GM19238 (cell line): ENCODE measurements at regions not wholly inside any gene's neighbourhood (a gene's known extent, or its start where the extent isn't known, plus 50 kb on each side); places are given as distances from the start of the nearest gene placed in this dataset.

Experiments
- DNase-seq: peaks from one replicate; pipeline ENCODE4 v3.0.0; 2011; ENCODE audit warnings: low spot score; ENCODE audit not compliant: insufficient read length

DNA sequence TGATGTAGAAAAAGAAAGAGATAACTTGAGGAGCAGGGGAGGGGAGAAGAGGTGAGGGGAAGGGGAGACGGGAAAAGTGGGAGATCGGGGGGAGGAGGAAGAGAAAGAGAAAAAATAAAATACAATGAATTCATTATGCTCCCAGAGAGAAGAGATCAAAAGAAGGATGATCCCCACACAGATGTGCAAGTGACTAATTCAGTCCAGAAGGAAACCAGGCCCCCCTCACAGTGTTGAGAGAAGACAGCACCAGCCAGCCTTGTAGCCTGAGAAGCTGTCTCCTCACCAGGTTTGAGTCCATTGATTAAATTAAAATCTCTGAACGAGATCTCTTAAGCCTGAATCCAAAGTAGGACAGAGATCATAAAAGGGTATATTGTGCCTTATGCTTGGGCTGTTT is 333.7 kb upstream of the NBEA start:
- DNase-seq = no peak

DNA sequence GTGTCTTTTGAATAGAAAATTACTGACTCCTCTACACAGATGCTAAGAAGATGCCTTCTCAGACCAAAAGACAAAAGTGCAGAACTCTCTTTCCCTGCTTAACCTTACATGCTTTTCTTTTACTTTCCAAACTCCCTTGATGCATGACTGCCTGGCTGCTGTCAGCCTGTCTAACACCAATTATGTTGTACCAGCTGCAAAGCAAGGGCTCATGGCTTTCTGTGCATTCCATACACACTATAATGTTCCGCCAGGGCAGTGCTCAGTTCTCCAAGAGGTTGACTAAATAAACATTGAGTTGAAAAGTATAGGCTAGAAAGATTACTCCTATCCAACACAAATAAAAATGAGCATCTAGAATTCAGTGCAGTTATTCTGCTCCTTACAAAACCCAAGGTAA is 330.4 kb upstream of the NBEA start:
- DNase-seq = no peak

GRCh38 chr13:34617473-34618083 is 324.5 kb upstream of the NBEA start:
- no peak for DNase-seq

- DNase-seq = no peak
Observed at GRCh38 chr13:34618654-34619053, 323.4 kb upstream of the NBEA start.

- DNase-seq = no peak
Observed at GRCh38 chr13:34619326-34619725, 322.7 kb upstream of the NBEA start.

DNA sequence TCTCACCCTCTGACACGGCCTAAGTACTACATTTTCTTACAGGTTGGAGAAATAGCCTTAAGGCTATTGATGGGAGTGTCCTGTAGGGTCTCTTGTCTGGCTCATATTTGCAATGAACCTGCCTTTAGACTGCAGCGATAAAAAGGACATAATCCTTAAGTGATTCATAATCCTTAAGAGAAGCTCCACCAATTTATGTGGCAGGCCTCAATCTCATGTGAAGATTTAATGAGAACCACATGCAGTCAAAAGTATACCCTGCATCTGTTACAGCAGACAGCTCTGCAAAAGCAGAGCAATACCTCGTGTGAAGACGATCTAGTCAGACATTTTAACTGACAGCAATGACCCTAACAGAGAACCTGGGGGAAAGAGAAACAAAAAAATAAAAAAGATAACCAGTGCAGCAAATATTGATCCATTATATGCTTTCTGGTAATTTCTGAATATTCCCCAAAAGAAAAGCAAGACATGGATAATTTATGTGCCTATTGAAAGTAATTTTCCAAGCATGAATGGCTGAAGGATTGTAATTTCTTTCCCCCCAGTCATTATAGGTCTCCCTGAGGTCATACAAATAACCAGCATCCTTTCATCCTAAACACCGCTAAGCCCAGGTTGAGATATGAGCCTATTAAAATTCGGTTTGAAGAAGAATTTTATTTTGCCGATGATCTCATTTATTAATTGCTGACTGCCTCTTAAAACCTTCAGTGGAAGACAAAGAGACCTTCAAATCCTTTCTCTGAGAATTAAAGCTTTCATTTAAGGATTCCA is 321.8 kb upstream of the NBEA start:
- no peak for DNase-seq

GRCh38 chr13:34620862-34621261 is 321.2 kb upstream of the NBEA start:
- DNase-seq = no peak

DNA sequence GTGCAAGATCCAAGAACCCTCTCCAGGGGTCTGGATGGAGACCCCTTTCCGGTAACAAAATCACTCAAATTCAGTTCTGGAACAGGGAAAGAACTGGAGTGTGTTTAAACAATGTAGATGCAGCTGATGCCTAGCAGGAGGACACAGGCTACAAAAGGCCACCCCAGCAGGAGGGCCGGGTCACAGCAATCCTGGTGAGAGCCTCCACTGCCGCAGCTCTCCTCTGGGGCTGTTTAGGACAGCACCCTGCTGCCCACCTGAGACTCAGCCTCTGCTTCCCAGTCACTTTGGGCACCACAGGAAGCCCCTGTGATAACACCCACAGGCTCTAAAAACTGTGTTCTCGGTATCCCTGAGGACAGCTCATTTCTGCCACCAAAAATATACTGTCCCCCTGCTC is 318.7 kb upstream of the NBEA start:
- no peak for DNase-seq

GRCh38 chr13:34627509-34628208 is 314.4 kb upstream of the NBEA start:
- no peak for DNase-seq

DNA sequence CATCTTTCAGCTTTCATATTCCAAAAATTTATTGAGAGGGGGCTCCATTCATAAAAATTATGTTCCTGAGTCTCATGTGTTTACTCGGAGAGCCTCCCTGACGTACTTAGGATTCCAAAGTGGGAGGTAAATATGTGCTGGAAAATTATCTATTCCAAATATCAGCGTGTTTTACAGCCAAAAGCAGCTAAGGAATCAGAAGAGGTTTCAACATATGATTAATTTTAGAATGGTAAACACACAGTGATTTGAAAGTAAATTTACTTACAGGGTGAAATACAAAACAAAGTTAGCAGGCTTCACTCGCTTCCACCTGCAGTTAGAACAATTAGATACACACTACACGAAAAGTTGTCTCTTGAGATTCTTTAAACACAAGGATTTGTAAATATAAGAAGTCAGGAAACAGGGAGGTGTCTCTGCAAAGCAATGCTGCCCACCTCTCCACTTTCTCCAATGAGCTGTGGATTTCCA is 313.8 kb upstream of the NBEA start:
- no peak for DNase-seq

DNA sequence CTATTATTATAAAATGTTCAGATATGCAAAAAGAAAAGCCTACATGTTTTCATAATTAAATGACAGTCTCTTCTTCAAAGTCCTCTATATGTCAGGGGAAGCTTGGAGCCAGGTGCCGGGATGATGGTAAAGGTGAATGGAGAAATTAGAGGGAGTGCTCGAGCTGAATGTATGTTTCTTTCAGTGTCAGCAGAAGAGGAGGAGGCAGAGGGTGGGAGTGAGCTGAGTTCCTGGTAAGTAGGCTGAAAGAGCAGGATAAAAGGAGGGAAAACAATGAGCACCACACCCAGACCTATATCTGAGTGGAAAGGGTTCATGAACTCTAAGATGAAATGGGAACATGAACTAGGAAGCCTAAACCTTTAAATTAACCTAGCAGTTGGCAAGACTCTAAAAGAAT is 307.6 kb upstream of the NBEA start:
- DNase-seq = no peak

GRCh38 chr13:34637138-34637537 is 304.9 kb upstream of the NBEA start:
- no peak for DNase-seq

DNA sequence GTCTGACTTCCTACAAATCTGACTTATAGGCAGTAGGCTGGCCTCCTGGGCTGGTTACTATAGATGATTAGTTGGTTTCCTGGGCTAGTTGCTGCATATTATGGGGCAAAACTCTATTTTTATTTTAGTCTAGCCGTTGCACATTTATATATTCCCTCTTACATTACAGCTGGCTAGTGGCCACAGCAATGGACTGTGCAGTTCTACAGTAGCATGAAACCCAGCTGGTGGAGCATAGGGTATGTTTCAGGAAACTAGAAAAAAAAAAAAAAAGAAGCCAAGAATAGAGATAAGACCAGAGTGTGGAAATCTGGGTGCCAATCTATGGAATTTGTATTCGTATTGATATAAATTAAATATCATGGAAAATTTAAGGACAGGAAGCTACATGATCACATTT is 304.4 kb upstream of the NBEA start:
- DNase-seq = no peak

- DNase-seq = no peak
Observed at GRCh38 chr13:34638897-34639296, 303.2 kb upstream of the NBEA start.

- no peak for DNase-seq
Observed at GRCh38 chr13:34640179-34640992, 301.7 kb upstream of the NBEA start.

DNA sequence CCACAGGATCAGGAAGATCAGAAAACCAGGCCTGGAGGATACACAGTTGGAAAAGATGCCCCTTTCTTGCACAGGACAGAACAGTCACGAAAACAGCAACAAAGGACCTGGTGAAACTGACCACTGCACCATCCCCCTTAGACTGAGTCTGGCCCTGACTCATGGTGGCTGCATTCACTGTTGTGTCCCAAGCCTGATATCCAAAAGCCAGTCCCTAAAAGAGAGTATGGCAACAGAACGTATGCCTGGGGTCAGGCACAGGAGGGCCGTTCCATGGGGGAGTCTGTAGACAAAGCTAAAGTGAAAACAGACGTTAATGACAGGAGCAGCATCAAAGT is 301.1 kb upstream of the NBEA start:
- DNase-seq = no peak

DNA sequence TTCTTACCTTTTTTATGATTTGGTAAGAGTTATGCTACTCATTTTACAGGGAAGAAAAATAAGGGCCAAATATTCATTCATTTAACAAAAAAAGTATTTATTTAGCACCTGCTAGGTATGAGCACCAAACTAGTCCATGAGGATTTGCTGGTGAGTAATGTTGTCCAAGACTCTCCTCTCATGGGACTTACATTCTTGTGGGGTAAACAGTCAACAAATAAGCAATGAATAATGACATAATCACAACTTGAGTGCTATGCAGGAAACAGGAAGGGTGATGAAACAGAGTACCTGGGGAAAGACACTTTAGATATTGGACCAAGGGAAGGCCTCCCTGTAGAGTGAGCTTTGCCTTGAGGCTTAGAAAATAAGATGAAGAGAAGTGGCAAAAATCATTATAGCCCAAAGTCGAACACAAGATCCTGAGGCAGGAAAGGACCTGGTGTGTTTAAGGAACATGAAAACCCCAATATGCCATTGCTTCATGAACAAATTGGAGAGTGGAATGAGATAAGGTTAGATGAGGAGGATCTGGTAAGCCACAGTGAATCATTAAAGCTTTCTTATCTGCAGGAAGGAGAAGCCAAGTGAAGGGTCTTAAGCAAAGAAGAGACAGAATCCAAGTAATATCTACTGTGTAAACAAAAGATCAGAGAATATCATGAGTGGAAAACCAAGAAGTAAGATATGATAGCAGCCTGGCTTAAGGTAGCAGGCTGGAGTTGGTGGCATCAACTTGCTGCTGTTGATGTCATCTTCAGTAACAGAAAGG is 294.5 kb upstream of the NBEA start:
- DNase-seq = no peak

DNA sequence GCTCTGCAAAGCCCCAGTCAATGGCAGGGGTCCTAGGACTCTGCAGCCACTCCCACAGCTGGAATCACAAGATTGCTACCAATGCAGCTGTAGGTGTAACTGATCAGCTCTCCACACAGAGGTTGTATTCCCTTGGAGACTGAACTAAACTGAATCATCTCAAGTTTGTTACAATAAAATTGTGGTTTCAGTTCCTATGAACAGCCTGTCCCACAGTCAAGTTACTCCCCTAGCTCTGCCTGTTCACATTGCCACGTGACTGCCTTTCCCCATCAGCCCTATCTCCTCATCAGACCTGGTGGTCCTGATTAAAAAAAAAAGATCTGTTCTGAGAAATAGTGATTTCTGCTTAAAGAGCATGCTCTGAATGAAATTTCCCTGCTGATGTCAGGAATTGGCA is 287.9 kb upstream of the NBEA start:
- no peak for DNase-seq

DNA sequence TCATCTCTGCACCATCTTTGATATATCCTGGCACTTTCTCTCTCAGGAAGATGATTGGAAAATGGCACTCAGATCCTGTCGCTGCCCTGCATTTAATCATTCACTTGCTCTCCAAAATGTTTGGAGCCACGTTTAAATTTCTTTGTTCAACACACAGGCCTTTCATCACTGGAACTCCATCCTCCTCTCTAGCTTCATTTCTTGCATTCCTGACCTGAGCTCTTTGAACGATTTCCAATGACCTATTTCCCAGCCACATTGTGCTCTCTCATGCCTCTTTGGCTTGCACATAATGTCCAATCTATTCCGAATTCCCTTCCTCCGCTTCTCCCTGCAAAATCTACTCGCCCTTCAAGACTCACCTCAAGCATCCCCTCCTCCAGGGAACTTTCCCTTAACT is 287.4 kb upstream of the NBEA start:
- DNase-seq = no peak

GRCh38 chr13:34655554-34655953 is 286.5 kb upstream of the NBEA start:
- no peak for DNase-seq

GRCh38 chr13:34657716-34658115 is 284.4 kb upstream of the NBEA start:
- DNase-seq = no peak
